WTC11 (cell line): ENCODE measurements at regions not wholly inside any gene's neighbourhood (a gene's known extent, or its start where the extent isn't known, plus 50 kb on each side); places are given as distances from the start of the nearest gene placed in this dataset.

Experiments used
- CTCF ChIP-seq: fragments of 200-600 bp; IDR thresholded peaks from 2 replicates; pipeline ENCODE4 v1.8.0; 2022; ENCODE audit warnings: antibody characterized with exemption
- SP1 ChIP-seq: sonication (generic); formaldehyde crosslinking; conservative IDR thresholded peaks from 2 replicates; pipeline ENCODE4 v1.8.1; 2022; ENCODE audit warnings: missing genetic modification reagents

GRCh38 chr7:35512716-35513115, 182.2 kb downstream of the HERPUD2 start:
- TF ChIP-seq SP1 (CRISPR knock-in tag) (no peak), CTCF (no peak)
